MM.1S (cell line): ENCODE measurements at regions not wholly inside any gene's neighbourhood (a gene's known extent, or its start where the extent isn't known, plus 50 kb on each side); places are given as distances from the start of the nearest gene placed in this dataset.

Source experiments
- EZH2 ChIP-seq: fragments of 300-600 bp; sonication (generic); optimal IDR thresholded peaks from 2 replicates; pipeline ENCODE3; 2017; ENCODE audit warnings: low read depth, mild to moderate bottlenecking, antibody characterized with exemption, low read length, mixed read lengths
- EZH2phosphoT487 ChIP-seq: fragments of 300-600 bp; sonication (generic); IDR thresholded peaks from 2 replicates; pipeline ENCODE4 v1.6.1; 2018; ENCODE audit warnings: antibody characterized with exemption, low read length
- TF ChIP-seq, protein P1 (sequence below): fragments of 300-600 bp; sonication (generic); IDR thresholded peaks from 2 replicates; pipeline ENCODE4 v1.5.1; 2016; ENCODE audit warnings: antibody characterized with exemption, low read length, mixed read lengths

DNA sequence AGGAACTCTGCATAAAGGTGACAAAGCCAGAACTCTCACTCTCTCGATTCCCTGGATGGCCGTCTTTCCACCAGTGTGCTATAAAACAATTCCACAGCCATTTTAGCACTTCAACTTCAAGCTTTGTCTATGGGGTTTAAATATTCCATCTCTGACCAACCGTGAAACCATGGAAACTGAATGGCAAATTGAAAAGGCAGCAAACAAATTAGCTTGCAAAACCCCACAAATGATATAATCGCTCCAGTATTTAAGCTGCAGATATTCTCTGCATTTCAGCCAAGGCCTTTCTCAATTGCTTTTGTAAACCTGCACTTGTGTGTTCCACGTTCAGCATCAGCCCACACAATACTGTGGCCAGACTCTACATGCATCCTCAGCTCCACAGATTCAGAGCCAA lies 131.7 kb upstream of the ISX start:
- TF ChIP-seq, protein P1, sequence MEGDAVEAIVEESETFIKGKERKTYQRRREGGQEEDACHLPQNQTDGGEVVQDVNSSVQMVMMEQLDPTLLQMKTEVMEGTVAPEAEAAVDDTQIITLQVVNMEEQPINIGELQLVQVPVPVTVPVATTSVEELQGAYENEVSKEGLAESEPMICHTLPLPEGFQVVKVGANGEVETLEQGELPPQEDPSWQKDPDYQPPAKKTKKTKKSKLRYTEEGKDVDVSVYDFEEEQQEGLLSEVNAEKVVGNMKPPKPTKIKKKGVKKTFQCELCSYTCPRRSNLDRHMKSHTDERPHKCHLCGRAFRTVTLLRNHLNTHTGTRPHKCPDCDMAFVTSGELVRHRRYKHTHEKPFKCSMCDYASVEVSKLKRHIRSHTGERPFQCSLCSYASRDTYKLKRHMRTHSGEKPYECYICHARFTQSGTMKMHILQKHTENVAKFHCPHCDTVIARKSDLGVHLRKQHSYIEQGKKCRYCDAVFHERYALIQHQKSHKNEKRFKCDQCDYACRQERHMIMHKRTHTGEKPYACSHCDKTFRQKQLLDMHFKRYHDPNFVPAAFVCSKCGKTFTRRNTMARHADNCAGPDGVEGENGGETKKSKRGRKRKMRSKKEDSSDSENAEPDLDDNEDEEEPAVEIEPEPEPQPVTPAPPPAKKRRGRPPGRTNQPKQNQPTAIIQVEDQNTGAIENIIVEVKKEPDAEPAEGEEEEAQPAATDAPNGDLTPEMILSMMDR = no peak
- no peak for TF ChIP-seq EZH2phosphoT487
- TF ChIP-seq EZH2 = no peak
